Pulmonary artery endothelial cell (primary cell): ENCODE measurements at regions not wholly inside any gene's neighbourhood (a gene's known extent, or its start where the extent isn't known, plus 50 kb on each side); places are given as distances from the start of the nearest gene placed in this dataset.

Experiments
- DNase-seq: peaks from one replicate; pipeline ENCODE4 v3.0.0-alpha.2; 2011; ENCODE audit warnings: low read depth, low spot score

- DNase-seq, result no peak
Measured at GRCh38 chr11:70865356-70865755, 387.0 kb downstream of the SHANK2 start.

DNA sequence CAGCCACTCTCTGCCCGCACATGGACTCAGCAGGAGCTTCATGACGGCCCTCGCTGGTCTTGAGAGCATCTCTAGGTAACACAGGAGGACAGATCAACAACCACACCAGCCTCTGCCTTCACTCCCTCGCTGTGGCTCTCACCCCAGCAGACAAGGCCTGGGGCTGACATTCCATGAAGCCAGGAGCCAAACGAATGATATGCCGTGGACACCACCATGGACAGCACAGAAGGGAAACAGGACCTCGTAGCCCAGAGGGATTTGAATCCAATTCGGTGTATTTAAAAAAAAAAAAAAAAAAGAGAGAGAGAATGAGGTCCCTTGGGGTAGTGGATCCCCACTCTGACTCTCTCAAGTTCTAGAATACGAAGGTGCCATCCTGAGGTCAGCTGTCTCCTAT lies 385.5 kb downstream of the SHANK2 start:
- DNase-seq, result no peak

DNA sequence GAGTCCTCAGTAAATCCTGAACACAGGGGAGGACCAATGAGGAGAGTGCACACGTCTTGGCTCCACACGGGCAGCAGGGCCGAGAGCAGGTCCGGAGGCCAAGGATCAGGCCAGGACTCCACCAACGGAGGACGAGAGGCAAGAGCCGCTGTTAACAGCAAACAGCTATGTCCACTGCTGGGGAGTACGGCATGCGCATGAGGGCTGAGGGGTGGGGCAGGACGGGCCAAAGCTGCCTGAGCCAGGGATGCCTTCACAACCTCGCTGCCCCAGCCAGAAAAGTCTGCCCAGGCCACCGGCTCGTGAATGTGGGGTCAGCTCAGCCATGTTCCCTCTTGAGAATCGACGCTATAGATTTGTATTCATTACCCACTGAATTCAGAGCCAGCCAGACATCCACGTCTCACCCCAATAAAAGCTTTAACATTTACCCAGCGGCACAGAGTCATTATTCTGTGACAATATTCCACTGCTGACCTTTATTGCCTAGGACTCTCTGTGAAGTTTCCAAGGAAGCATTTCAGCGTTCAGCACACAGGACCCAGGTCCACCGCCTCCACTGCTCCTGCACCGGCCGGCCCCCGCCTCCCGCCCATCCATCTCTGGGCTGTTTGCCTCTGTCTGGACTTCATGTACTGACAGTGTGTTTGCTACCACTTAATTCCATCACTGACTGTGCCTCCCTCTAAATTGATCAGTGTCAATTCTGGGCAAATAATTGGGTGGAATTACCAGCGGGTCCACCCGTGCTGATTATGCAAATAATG lies 384.9 kb downstream of the SHANK2 start:
- no peak for DNase-seq

DNA sequence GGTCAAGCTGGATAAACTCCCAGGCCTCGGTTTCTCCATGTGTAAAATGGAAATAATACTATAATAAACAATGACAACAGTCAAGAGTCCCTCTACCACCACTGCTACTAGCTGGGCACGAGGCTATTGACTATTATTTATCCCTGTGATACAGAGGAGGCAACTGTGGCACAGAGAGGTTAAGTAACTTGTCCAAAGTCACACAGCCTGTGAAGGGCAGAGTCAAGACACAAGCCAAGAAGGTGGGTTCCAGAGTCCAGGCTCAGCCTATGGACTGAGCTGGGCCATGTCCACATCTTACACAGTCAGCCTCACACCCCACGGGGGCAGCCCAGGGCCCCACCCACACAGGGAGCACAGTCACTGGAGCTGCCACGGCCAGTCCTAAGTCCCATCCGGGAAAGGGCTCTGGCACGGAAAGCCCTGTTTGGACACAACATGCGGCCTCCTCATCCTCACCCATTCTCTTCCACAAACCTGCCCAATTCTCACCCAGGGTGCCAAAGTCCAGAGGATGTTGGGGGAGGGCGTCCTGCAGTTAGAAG lies 384.0 kb downstream of the SHANK2 start:
- DNase-seq, result no peak

DNA sequence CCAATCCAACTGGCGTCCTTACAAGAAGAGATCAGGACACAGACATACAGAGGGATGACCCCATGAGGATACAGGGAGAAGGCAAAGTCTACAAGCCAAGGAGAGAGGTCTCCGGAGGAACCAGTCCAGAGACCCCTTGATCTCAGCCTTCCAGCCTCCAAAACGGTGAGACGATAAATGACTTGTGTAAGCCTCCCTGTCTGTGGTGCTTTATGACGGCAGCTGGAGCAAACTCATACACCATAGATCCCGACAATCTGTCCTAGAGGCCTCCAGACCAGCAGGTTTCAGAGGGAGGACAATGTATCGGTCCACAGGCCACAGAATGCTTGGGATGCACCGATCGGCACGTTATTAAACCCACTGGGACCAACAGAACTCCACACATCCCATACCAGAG lies 383.3 kb downstream of the SHANK2 start:
- no peak for DNase-seq

DNA sequence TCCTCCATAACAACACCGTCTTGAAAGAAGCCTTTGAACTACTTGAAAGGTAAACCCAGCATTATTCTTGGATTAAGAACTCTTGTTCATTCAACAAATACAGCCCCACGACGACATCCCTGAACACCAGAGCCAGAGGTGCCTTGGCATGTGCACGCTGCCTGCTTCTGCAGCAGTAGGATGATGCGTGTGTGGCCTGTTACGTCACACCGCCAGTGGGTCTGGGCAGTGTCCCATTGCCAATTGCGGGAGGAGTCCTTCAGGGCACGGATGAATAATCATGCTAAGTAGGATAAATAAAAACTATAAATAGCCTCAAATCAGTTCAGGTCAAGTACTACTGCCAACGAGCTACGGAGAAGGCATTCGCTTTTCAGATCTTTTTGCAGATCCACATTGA lies 380.5 kb downstream of the SHANK2 start:
- DNase-seq, result no peak

- DNase-seq, result no peak
Measured at GRCh38 chr11:70872299-70872698, 380.1 kb downstream of the SHANK2 start.

DNA sequence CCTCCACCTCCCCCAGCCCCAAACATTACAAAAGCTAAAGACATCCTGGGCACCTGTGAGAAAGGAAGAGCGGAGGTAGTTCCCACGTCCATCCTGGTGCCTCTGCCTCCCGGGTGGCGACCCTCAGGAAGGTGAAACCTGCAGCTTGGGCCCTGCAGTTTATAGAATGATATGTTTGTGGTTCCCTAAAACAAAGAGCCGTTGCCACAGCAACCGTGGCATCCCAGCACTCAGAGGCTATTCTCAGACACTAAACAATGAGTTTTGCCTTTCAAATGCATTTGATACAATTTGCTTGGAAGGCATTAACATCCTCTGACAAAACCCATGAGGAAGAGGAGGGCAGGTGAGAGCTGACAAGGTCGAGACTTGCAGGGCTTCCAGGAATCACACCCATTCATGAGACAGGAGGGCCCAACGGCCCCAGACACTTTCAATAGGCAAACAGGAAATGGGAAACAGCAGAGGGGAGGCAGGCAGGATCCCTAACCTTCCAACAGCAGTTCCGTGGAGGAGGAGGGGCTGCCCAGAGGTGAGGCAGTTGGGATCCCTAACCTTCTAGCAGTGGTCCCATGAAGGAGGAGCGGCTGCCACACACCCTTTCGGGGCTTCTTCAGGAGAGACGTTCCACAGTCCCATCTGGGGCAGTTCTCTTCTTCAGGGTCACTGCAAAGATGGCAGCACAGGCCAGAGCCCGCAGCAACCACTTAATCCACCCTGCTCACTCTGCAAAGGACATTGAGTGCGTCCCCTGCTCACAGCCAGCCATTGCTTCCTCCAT lies 379.2 kb downstream of the SHANK2 start:
- no peak for DNase-seq

- DNase-seq, result no peak
Measured at GRCh38 chr11:70873736-70874412, 378.5 kb downstream of the SHANK2 start.

- no peak for DNase-seq
Measured at GRCh38 chr11:70876685-70877084, 375.7 kb downstream of the SHANK2 start.

DNA sequence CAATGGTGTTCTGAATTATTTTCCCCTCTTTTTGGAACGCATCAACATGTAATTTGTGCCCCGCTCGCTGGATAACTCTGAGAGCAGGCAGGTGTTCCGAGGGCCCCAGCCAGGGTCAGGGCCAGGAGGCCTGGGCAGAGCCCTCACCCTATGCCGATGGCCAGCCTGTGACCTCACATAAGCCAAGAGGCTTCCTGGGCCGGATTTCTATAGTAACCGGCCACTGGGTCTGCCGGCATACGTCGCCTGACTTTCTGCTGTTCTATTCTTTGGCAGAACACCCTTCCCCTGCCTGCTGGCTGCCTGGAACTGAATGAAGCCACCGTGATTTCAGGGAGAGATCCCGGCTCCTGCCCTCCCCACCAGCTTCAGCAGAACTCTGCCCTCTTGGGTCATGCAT lies 375.2 kb downstream of the SHANK2 start:
- no peak for DNase-seq

DNA sequence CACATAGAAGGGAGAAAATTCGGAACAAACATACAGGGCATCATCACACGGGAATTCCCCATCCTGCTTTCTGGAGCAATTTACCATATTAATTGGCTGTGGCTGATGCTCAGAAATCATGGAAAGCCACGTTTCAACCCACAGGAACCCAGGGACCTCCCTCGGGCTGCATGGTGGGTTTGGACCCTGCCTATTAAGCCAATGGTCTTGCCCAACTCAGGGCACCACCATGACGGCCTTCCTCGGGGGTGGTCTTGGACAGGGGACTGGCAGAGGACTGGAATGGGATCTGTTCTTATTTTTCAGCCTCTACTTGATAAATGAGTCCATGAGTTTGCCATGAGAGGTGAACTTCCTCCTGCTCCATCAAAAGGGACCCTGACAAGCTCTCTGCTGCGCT lies 374.0 kb downstream of the SHANK2 start:
- DNase-seq, result no peak

- DNase-seq, result no peak
Measured at GRCh38 chr11:70879601-70880285, 372.6 kb downstream of the SHANK2 start.

GRCh38 chr11:70880416-70880815 lies 372.0 kb downstream of the SHANK2 start:
- no peak for DNase-seq

- DNase-seq, result no peak
Measured at GRCh38 chr11:70881948-70882715, 370.2 kb downstream of the SHANK2 start.

GRCh38 chr11:70882716-70883085 lies 369.7 kb downstream of the SHANK2 start:
- no peak for DNase-seq

- no peak for DNase-seq
Measured at GRCh38 chr11:70883323-70883940, 368.9 kb downstream of the SHANK2 start.

- no peak for DNase-seq
Measured at GRCh38 chr11:70883973-70884623, 368.3 kb downstream of the SHANK2 start.

- no peak for DNase-seq
Measured at GRCh38 chr11:70885281-70886231, 366.8 kb downstream of the SHANK2 start.
